H1 (cell line): ENCODE measurements at regions not wholly inside any gene's neighbourhood (a gene's known extent, or its start where the extent isn't known, plus 50 kb on each side); places are given as distances from the start of the nearest gene placed in this dataset.

Experiments
- EZH2 ChIP-seq: fragments of 200-600 bp; sonication (generic); IDR thresholded peaks from 2 replicates; pipeline ENCODE4 v1.7.1; 2012; ENCODE audit warnings: low read depth, mild to moderate bottlenecking, moderate library complexity, low read length, inconsistent platforms; ENCODE audit not compliant: severe bottlenecking
- SIRT6 ChIP-seq: IDR thresholded peaks from one replicate; pipeline ENCODE4 v1.7.1; 2012; ENCODE audit warnings: low read length, inconsistent platforms
- SP1 ChIP-seq: IDR thresholded peaks from 2 replicates; pipeline ENCODE4 v1.6.1; 2011; ENCODE audit warnings: low read depth, low read length

GRCh38 chr12:87929346-87929745 lies 99.9 kb downstream of the C12orf50 start:
- TF ChIP-seq EZH2, result no peak
- TF ChIP-seq SP1, result no peak
- TF ChIP-seq SIRT6, result no peak
